ENCODE measurements at regions not wholly inside any gene's neighbourhood (a gene's known extent, or its start where the extent isn't known, plus 50 kb on each side); places are given as distances from the start of the nearest gene placed in this dataset.

GRCh38 chr12:65517656-65518210 is 239.2 kb downstream of the MSRB3 start:
- H3K4me3 ChIP-seq (ENCODE audit: low read length): no peak overlapping the region
- no peak for DNase-seq (ENCODE audit: low read depth, low spot score)

- H3K4me3 ChIP-seq (ENCODE audit: low read length): no peak overlapping the region
- DNase-seq (ENCODE audit: low read depth, low spot score): no peak
Measured at GRCh38 chr12:65518771-65519170, 240.3 kb downstream of the MSRB3 start.

GRCh38 chr12:65520658-65521057 is 242.2 kb downstream of the MSRB3 start:
- H3K4me3 ChIP-seq (ENCODE audit: low read length): no peak overlapping the region
- no peak for DNase-seq (ENCODE audit: low read depth, low spot score)

GRCh38 chr12:65522956-65523860 is 244.7 kb downstream of the MSRB3 start:
- no peak overlapping the region for H3K4me3 ChIP-seq (ENCODE audit: low read length)
- no peak for DNase-seq (ENCODE audit: low read depth, low spot score)

- H3K4me3 ChIP-seq (ENCODE audit: low read length): no peak overlapping the region
- DNase-seq (ENCODE audit: low read depth, low spot score): no peak
Measured at GRCh38 chr12:65524666-65525065, 246.2 kb downstream of the MSRB3 start.

GRCh38 chr12:65525491-65526141 is 247.1 kb downstream of the MSRB3 start:
- DNase-seq (ENCODE audit: low read depth, low spot score): no peak
- H3K4me3 ChIP-seq (ENCODE audit: low read length): no peak overlapping the region

GRCh38 chr12:65526311-65526710 is 247.8 kb downstream of the MSRB3 start:
- DNase-seq (ENCODE audit: low read depth, low spot score): no peak

GRCh38 chr12:65528127-65528526 is 249.6 kb downstream of the MSRB3 start:
- DNase-seq (ENCODE audit: low read depth, low spot score): no peak
- H3K4me3 ChIP-seq (ENCODE audit: low read length): no peak overlapping the region

More at GRCh38 chr12:65526311-65526710, 247.8 kb downstream of the MSRB3 start:
- no peak overlapping the region for H3K4me3 ChIP-seq (ENCODE audit: low read length)

GRCh38 chr12:65529106-65529505 is 250.6 kb downstream of the MSRB3 start:
- no peak overlapping the region for H3K4me3 ChIP-seq (ENCODE audit: low read length)
- DNase-seq (ENCODE audit: low read depth, low spot score): no peak

GRCh38 chr12:65529771-65530435 is 251.4 kb downstream of the MSRB3 start:
- DNase-seq (ENCODE audit: low read depth, low spot score): no peak
- H3K4me3 ChIP-seq (ENCODE audit: low read length): no peak overlapping the region

- no peak overlapping the region for H3K4me3 ChIP-seq (ENCODE audit: low read length)
- no peak for DNase-seq (ENCODE audit: low read depth, low spot score)
Measured at GRCh38 chr12:65532162-65532561, 253.7 kb downstream of the MSRB3 start.

GRCh38 chr12:65532764-65533163 is 254.3 kb downstream of the MSRB3 start:
- DNase-seq (ENCODE audit: low read depth, low spot score): no peak
- no peak overlapping the region for H3K4me3 ChIP-seq (ENCODE audit: low read length)

- no peak overlapping the region for H3K4me3 ChIP-seq (ENCODE audit: low read length)
Measured at GRCh38 chr12:65533177-65533883, 254.8 kb downstream of the MSRB3 start.

GRCh38 chr12:65534238-65534841 is 255.9 kb downstream of the MSRB3 start:
- DNase-seq (ENCODE audit: low read depth, low spot score): no peak
- no peak overlapping the region for H3K4me3 ChIP-seq (ENCODE audit: low read length)

More at GRCh38 chr12:65533177-65533883, 254.8 kb downstream of the MSRB3 start:
- peak; percentile 25 for DNase-seq (ENCODE audit: low read depth, low spot score)

- DNase-seq (ENCODE audit: low read depth, low spot score): no peak
- H3K4me3 ChIP-seq (ENCODE audit: low read length): no peak overlapping the region
Measured at GRCh38 chr12:65535946-65536345, 257.5 kb downstream of the MSRB3 start.

GRCh38 chr12:65536351-65536750 is 257.9 kb downstream of the MSRB3 start:
- no peak overlapping the region for H3K4me3 ChIP-seq (ENCODE audit: low read length)

GRCh38 chr12:65536876-65537681 is 258.6 kb downstream of the MSRB3 start:
- H3K4me3 ChIP-seq (ENCODE audit: low read length): no peak overlapping the region
- no peak for DNase-seq (ENCODE audit: low read depth, low spot score)

More at GRCh38 chr12:65536351-65536750, 257.9 kb downstream of the MSRB3 start:
- DNase-seq (ENCODE audit: low read depth, low spot score): no peak

- H3K4me3 ChIP-seq (ENCODE audit: low read length): no peak overlapping the region
- DNase-seq (ENCODE audit: low read depth, low spot score): no peak
Measured at GRCh38 chr12:65537978-65538377, 259.5 kb downstream of the MSRB3 start.

Measured in Jurkat, Clone E6-1 (cell line).